KG1 (cell line): ENCODE measurements at regions not wholly inside any gene's neighbourhood (a gene's known extent, or its start where the extent isn't known, plus 50 kb on each side); places are given as distances from the start of the nearest gene placed in this dataset.
"Not testable (repeated sequence)": the region's sequence is repeated elsewhere in the genome, so short reads cannot be mapped to it uniquely, and the experiment has no call there.

Experiments used
- DNase-seq: peaks from one replicate; lab custom pipeline; 2025; lab: John Stamatoyannopoulos, UW

DNA sequence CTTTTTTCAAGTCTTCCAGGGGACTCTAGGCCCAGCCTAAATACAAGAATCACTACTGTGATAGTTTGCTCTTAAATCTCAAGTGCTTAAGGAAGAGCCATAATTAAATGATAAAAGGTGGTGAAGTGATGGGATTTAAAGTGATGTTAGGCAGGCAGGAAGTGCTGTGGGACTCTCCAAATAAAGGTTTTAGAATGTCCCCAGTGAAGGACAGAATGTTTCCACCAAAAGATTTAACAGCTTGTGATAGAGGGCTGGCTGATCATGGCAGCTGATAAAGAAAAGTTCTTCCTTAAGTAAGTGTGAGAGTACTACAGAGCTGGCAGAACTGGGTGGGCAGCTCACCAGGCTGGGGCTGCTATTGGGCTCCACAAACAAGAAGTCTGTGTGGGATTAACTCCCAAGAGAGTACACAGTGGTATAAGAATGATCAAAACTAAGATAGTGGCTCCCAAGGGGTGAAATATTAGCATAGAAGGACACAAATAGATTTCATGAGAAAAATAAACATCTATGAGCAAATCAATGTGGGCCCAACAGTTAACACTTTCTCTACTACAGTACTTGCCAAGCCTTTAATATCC lies 637.2 kb upstream of the CPEB2 start:
- no peak for DNase-seq

DNA sequence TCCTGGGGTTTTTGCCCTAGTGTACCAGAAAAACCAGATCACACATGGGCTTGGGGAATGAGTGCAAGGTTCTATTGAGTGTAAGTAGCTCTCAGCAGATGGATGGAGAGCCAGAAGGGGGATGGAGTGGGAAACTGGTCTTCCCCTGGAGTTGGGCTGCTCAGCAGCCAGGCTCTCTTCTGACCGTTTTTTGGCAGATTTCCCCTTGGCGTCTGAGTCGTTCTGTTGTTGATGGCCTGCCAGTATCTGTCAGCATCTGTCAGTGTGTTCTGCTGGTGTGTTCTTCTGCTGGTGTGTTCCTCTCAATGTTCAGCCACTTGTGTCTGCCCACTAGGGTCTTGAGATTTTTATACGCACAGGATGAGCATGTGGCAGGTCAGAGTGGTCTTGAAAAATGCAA lies 633.9 kb upstream of the CPEB2 start:
- no peak for DNase-seq

DNA sequence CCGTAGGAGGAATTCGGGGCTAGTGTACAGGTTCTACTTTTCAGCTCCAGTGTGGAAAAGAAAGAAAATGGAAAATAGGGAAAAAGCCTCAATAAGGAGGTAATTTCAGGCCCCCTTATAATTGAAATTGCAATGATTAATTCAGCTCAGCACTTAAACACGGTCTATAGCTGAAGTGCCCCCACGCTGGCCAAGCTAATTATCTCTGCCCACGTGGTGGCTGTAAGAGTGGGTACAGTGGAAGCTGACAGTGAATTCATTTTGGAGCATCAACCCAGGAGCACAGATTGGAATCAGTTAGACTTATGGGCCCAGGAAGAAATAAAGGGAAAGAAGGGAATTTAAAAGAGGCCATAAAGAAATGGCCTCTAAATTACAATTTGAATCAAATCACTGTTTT lies 631.1 kb upstream of the CPEB2 start:
- no peak for DNase-seq

DNA sequence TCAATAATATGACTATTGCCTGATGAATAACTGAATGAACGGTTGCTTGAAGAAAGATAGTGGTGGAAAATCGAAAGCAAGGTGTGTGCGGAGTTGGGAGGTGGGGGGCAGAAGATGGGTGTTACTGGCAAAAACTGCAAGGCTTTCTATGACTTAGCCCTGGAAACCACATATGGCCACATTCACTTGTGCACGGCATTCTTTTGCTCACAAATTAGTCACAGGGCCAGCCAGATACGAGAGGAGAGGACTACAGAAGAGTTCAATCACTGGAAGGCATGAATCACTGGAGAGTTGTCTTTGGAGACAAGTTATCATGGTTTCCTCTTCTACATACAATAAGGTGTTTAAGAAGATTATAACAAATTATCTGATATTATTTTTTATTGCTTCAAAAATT lies 626.5 kb upstream of the CPEB2 start:
- DNase-seq: no peak

DNA sequence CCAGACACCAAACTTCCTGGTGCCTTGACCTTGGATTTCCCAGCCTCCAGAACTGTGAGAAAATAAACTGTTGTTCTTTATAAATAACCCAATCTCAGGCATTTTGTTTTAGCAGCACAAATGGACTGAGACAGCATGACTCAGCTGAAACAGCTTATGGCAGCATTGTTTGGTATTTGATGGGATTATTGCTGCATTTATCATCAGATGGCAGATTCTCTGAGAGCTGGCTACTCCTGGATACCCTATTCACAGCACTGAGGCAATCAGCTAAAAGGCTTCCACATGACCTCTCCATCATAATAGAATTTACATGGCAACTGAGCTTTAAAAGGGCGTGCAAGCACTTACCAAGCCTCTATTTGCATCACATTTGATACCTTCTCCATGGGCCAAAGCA lies 623.1 kb upstream of the CPEB2 start:
- DNase-seq: no peak

DNA sequence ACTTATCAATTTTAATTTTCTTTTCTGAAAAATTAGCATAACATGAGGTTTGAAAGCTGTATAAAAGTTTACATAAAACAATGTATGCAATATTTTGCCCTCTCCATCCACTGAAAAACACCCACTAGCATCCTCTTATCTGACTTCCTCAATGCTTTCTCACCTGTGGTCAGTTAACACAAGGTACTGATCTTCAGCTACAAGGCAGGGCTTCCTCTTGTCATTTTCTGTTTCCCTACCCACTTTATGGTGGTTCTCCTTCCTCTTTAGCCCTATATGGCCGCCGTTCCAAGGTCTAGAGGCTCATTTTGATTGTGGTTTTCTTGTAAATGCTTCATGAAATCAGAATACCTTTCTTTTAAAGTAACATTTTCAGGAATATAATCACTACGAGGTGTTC lies 618.6 kb upstream of the CPEB2 start:
- peak; percentile 20 for DNase-seq

DNA sequence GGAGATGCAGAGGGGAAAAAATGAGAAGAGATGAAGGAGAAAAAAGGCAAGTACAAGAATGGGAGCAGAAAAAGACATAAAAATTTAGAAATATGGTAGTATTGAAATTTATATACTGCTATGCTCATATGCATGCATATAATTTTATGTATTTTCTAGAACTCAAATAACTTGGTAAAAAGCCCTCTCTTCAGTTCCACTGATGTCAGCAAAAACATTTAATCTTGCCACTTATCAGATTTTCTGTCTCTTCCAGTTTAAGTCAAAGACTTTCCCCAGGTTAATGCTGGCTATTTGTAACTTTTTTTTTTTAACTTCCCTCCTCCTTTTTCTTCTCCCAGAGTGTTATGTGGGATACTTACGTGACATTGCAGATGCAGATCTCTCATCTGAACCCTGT lies 617.5 kb upstream of the CPEB2 start:
- no peak for DNase-seq

DNA sequence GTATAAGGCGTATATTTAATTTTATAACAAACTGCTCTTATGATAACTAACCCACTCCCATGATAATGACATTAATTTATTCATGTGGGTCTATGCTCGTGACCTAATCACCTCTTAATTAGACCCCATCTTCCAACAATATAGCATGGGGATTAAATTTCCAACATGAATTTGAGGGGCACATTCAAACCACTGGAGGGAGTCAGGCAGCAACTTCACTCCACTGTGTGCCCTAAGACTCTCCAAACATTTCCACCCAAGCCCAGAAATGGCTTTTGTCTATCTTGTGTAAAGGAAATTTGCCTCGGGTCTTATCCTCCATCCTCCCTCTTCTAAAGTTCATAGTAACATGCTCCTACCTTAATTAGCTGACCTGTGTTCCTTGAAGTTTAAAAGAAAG lies 616.1 kb upstream of the CPEB2 start:
- DNase-seq: no peak

DNA sequence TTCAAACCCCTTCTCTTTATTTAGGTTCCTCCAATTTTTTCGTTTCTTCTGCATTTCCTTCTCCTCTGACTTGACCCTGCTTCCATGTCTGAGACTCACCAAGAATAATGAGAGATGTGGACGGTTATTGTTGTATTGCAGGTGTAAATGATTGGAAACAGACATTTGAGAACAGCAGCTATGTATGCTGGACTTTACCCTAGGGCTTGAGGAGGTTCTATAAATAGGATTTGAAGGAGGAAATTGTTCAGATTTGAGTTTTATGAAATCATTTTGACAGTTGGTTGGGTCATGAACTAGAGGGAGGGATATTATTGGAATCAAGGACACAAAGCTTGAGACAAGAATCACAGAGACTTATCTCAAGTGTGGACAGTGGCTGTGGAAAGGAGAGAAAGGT lies 614.6 kb upstream of the CPEB2 start:
- DNase-seq: no peak

DNA sequence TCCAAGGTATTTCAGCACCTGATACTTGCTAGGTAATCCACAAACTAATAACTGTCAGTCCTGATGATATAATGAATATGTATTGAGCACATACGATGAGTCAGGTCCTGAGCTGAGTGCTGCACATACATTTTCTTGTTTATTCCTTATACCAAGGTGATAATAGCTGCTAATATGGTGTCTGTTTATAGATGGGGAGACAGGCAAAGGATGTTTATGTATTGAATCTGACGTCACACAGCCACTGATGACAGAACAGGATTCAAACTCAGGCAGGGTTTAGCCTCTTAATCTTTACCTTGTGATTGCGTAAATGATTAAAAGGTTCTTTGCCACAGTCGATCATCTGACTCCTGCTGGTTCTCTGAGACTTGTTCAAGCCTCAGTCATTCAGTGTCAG lies 609.9 kb upstream of the CPEB2 start:
- no peak for DNase-seq

DNA sequence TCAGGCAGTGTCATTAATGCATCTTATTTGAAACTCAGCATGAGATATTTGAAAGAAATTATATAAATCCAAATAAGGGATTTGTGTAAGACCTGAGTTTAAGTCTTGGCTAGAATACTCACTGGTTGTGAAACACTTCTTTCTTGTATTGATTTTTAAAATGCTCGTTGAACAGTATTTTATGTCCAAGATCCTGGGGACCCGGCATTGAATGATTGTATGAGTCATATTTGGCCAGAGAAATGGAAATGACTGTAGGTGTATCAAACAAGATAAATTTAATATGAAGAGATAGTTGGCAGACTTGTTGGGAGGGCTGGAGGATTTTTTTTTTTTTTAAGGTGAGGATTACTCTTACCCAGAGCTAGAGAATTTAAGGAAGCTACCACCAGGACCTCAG lies 606.1 kb upstream of the CPEB2 start:
- no peak for DNase-seq

DNA sequence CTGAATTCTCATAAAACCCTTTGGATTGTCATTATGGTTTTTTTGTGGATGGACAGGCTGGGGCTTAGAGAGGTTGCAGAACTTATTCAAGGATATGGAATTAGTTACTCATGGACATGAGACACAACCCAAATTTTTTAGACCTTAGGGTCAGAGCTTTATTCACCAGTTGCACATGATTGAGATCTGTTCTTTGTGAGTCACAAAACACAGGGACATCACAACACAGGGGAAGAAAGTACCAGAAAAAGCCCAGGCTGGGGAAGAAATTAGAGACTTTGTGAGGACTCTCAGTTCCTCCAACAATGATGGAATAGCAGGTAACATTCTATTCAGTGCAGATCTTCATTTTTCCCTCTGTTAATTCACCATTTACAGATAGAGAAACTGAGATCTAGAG lies 602.4 kb upstream of the CPEB2 start:
- DNase-seq: no peak

DNA sequence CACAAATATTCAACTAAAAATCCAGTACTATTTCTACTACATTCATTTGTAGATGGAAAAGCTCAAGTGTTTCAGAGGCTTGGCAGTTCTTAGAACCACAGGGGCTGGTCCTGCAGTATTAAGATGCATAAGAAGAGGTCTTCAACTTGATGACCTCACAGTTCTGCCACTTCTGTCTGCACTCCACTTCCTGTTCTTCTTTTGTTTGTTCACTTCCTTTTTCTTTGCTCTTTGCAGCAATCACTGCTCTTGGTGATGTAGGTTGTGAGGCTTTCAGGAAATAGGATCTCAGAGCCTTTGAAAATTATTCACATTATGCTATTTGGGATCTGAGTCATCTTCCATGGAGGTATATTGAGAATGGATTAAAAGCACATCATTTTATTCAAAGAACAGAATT lies 602.0 kb upstream of the CPEB2 start:
- no peak for DNase-seq

DNA sequence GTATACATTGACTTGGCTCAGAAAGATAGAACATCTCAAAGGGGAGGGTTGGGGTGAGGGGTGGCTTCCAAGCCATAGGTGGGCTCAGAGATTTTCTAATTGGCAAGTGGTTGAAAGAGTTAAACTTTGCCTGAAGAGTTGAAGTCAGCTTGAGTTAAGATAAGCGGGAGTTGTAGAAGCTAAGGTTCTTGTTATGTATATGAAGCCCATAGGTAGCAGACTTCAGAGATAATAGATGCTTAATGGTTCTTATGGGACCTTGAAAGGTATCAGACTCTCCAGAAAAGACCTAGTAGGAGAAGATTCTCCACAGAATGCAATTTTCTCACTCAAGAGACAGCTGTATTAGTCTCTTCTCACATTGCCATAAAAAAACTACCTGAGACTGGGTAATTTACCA lies 599.1 kb upstream of the CPEB2 start:
- no peak for DNase-seq

DNA sequence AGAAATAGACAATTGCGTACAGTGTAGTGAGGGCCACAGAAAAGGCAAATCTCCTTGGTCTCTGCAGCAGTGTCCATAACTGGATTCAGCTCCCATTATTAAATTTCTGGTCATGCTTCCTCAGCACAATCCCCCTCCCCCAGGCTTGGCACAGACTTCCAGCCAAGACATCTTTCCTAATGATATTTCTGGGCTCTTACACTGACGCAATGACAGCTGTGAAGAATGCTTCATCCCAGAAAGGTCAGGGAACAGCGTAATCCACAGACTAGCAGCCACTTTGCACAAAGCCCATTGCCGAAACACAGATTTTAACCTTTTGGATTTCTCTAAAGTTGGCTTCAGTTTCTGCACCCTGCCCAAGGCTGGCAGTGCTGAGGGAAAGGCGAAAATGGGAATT lies 597.6 kb upstream of the CPEB2 start:
- no peak for DNase-seq

DNA sequence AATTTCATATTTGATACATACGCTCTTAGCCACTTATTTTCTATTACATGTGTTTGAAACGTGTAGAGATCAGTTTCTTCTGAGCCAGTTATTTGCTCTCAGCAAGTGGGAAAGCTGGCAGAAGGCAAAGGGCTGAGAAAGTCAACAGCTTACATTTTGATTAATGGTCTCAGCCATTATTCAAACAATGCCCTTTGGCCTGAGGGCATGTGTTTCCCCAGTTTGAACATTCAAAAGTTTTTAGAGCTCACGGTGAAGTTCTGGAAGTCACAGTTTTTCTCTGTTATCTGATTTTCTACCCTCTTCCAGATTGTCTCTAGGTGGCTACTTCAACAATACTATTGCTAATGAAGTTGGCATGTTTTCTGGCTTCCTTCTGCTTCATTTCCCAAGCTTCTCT lies 591.8 kb upstream of the CPEB2 start:
- DNase-seq: no peak

DNA sequence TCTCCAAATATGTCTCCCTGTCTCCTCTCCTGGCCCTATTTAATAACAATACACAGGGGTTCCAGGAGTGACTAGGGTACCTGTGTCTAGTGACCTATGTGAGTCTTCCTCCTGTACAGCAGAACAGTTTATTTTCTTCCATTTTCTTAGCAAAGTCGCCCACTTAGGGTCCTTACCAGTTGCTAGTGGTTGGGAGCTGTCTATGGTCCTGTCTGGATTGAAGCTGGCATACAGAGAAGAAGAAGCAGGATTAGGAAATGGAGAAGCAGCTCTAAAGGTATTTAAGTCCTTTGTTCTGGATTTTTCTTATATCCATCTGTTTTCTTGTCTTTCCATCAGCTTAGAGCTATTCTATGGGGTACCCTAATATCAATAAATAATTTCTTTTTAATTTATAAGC lies 587.1 kb upstream of the CPEB2 start:
- DNase-seq: peak; percentile 1

DNA sequence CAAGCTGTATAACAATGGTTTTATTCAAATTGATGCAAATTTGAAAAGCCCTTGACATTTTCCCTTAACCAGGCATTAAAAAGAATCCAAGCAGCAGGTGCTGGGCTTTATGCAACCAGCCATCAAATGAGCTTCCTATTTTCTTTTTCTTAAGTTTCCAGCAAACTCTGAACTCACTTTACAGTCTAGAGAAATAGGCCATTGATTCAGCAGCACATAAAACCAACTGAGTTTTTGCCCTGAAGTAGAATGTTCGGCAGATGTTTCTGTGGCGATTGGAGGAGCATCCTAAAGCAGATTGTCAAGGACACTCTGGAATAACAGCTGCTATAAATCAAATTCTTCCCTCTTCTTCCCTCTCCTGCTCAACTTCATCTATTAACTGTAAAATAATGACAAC lies 582.8 kb upstream of the CPEB2 start:
- no peak for DNase-seq

DNA sequence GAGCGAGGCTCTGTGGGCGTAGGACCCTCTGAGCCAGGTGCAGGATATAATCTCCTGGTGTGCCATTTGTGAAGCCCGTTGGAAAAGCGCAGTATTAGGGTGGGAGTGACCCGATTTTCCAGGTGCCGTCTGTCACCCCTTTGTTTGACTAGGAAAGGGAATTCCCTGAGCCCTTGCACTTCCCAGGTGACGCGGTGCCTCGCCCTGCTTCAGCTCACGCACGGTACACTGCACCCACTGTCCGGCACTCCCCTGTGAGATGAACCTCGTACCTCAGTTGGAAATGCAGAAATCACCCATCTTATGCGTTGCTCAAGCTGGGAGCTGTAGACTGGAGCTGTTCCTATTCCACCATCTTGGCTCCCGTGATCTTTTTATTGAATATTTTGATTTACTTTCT lies 576.0 kb upstream of the CPEB2 start:
- not testable (repeated sequence) for DNase-seq

DNA sequence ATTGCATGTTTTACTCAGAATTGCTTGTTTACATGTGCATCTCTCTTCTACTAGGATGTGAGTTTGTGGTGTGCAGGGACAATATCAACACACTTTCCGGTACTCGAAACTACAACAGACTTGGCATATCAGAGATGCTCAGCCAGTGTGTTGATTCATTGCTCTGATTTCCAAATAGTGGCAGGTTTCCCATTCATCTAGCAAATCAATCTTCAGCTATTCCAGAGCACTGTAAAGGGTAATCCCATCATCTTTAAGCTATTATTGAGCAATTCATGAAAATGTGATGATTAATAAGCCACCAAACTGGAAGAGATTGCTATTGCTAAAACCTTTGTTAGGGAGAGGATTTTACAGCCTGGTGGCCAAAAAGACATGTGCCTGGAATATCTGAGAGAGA lies 574.2 kb upstream of the CPEB2 start:
- DNase-seq: no peak

DNA sequence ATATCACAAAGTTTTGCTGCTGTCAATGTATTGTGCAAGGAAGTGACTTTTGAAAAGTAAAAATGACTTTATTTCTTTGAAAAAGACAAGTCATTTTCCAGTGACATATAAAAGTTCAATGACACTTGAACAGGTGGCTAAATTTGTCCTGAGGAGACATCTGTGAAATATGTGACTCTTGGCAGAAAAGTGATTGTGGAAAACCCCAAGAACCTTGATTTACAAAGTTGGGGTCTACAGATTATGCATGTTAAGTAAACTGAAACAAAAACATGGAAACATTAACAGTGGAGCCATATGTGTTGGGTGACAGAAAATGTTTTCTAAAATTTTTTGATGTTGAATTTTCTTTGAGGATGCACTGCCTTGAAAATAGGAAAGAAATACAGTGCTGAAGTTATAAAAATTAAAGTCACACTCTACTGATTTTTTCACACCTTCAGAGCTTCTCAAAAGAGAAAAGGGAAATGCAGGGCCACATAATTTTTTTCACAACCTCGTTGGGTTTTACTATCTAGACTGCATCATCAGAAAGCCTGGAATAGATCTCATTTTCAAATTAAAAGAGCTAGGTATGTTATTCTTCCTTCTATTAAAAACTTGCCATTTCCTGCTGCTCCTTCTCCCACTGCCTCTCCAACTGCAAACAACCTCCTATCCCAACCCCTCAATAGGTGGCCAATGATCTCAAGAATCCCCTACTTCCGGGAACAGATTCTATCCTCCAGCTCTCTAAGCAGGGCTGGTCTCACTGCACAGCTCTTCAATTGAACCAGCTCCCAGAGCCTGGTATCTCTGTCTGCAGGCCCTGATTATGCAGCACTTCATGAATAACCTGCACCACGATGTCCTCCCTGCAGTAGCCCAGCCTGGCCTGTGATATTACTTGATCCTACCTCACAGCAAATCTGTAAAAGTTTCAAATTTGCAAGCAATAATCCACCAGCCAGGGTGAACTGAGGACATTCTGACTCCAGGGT lies 570.8 kb upstream of the CPEB2 start:
- DNase-seq: no peak

DNA sequence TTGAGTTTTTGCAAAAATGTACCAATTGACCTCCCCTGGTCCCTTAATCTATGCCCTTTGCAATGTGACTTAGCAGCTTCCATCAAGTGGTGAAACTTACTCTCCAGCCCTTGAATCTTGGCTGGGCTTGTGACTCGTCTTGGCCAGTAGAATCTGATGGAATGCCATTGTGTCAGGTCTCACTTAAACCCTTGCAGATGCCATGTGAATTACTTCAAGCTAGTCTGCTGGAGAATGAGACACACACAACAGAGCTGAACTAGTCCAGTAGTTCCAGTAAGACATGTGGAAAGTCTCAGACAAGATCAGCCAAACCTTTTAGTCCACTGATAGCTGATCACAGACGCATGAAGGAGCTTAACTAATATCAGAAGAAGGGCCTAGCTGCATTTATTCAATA lies 567.8 kb upstream of the CPEB2 start:
- no peak for DNase-seq

DNA sequence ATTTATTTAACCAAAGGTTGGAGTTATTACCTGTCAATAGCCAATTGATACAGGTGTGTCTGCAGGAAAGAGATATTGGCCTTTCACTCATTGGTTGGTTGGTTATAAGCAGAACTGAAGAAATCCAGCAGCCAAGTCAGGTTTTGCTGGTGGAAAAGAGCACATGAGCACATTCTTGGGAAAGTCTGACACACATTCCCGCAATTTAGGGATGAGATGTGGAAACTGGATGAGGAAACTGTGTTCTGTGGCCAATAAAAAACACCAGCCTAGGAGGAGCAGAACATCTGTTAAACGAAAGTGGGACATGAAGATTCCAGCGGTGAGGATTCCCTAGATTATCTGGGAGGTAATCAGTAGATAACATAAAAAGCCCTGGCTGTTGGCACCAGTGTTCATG lies 567.4 kb upstream of the CPEB2 start:
- DNase-seq: no peak

DNA sequence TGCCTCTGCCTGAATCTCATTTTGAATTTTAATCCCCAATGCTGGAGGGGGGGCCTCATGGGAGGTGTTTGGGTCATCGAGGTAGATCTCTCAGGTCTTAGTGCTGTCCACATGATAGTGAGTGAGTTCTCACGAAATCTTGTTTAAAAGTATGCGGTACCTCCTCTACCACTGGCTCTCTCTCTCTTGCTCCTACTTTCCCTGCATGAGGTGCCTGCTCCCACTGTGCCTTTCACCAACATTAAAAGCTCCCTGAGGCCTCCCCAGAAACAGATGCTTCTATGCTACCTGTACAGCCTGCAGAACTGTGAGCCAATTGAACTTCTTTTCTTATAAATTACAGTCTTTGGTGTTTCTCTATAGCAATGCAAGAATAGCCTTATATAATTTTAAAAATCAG lies 560.7 kb upstream of the CPEB2 start:
- no peak for DNase-seq
